ENCODE measurements at regions not wholly inside any gene's neighbourhood (a gene's known extent, or its start where the extent isn't known, plus 50 kb on each side); places are given as distances from the start of the nearest gene placed in this dataset.

- TF ChIP-seq CTCF (IDR thresholded peaks at IDR 0.05; ENCODE audit: control insufficient read depth, insufficient read depth, low read depth, low read length, missing control alignments), result no peak
- no peak for DNase-seq (ENCODE audit: low read depth)
Measured at GRCh38 chr20:11232896-11233295, 559.1 kb upstream of the JAG1 start.

DNA sequence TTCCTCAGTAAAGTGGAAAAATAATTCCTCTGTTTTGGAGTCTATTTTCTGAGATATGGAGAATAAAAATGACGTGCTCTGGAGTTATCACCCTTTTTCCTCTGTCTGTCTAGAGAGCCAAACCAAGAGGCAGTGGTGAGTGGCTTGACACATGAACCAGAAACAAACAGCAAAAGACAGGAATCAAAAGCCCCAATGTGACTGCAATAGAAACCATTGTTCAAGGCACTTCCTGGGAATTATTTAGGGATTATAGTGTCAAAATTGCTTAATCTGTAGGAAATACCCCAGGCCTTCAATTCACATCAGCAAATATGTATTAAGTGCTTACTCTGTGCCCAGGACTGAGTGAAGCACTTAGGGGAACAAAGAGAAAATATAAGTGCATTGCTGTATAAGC lies 560.4 kb upstream of the JAG1 start:
- no peak overlapping the region for H3K4me3 ChIP-seq (ENCODE audit: control insufficient read depth, low read depth, low read length)
- DNase-seq (ENCODE audit: low read depth), result no peak
- TF ChIP-seq CTCF (IDR thresholded peaks at IDR 0.05; ENCODE audit: control insufficient read depth, insufficient read depth, low read depth, low read length, missing control alignments), result no peak

More at GRCh38 chr20:11232896-11233295, 559.1 kb upstream of the JAG1 start:
- H3K4me3 ChIP-seq (ENCODE audit: control insufficient read depth, low read depth, low read length), result no peak overlapping the region

DNA sequence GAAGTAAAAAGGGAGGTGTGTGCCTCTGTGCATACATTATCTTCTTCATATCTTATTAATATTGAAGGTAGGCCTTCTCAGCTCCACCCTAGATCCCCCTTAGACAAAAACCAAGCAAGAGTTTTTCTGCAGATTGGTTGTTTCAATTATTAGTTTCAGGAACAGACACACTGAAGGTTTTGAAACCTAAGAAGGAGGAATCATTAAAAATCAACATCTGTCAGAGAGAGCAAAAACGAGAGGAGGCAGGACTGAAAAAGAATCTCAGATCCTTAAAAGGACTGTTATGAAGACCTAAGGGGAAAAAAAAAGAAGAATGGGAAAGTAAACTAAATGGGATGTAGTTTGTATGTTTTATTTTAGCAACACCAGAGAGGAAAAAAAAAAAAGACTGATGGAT lies 560.8 kb upstream of the JAG1 start:
- DNase-seq (ENCODE audit: low read depth), result no peak
- no peak for TF ChIP-seq CTCF (IDR thresholded peaks at IDR 0.05; ENCODE audit: control insufficient read depth, insufficient read depth, low read depth, low read length, missing control alignments)
- no peak overlapping the region for H3K4me3 ChIP-seq (ENCODE audit: control insufficient read depth, low read depth, low read length)

- no peak overlapping the region for H3K4me3 ChIP-seq (ENCODE audit: control insufficient read depth, low read depth, low read length)
- TF ChIP-seq CTCF (IDR thresholded peaks at IDR 0.05; ENCODE audit: control insufficient read depth, insufficient read depth, low read depth, low read length, missing control alignments), result no peak
- peak; percentile 65 for DNase-seq (ENCODE audit: low read depth)
Measured at GRCh38 chr20:11235058-11235457, 561.3 kb upstream of the JAG1 start.

GRCh38 chr20:11242320-11242719 lies 568.5 kb upstream of the JAG1 start:
- no peak for DNase-seq (ENCODE audit: low read depth)
- no peak for TF ChIP-seq CTCF (IDR thresholded peaks at IDR 0.05; ENCODE audit: control insufficient read depth, insufficient read depth, low read depth, low read length, missing control alignments)
- H3K4me3 ChIP-seq (ENCODE audit: control insufficient read depth, low read depth, low read length), result no peak overlapping the region

GRCh38 chr20:11245431-11245830 lies 571.6 kb upstream of the JAG1 start:
- no peak for DNase-seq (ENCODE audit: low read depth)
- H3K4me3 ChIP-seq (ENCODE audit: control insufficient read depth, low read depth, low read length), result no peak overlapping the region
- TF ChIP-seq CTCF (IDR thresholded peaks at IDR 0.05; ENCODE audit: control insufficient read depth, insufficient read depth, low read depth, low read length, missing control alignments), result no peak

DNA sequence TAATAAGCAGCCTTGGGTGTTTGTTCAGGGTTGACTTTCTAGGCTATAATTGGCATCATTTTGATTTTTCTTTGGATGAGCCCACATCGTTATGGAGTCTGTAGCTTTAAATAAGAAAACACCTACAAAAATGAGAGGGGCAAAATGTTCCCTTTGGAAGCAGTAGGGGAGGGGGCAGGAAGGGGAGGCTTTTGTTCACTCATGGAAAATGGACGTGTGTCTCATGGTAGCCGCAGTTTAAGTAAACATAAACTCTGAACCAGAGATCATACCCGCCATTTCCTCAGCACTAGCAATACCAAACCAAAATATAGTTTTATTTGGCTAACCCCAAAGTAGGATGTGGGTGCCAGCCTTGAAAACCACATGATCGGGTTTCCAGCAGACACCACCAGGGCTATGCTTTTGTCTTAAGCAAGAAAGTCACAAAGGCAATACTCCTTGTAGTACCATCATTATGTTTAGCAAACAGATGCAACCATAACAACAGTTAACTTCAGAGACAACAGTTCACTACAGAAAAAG lies 572.5 kb upstream of the JAG1 start:
- DNase-seq (ENCODE audit: low read depth), result no peak
- TF ChIP-seq CTCF (IDR thresholded peaks at IDR 0.05; ENCODE audit: control insufficient read depth, insufficient read depth, low read depth, low read length, missing control alignments), result no peak
- H3K4me3 ChIP-seq (ENCODE audit: control insufficient read depth, low read depth, low read length), result no peak overlapping the region

Measured in AG09309 (cell line).